ENCODE measurements at regions not wholly inside any gene's neighbourhood (a gene's known extent, or its start where the extent isn't known, plus 50 kb on each side); places are given as distances from the start of the nearest gene placed in this dataset.
"Not testable (repeated sequence)": the region's sequence is repeated elsewhere in the genome, so short reads cannot be mapped to it uniquely, and the experiment has no call there.

DNA sequence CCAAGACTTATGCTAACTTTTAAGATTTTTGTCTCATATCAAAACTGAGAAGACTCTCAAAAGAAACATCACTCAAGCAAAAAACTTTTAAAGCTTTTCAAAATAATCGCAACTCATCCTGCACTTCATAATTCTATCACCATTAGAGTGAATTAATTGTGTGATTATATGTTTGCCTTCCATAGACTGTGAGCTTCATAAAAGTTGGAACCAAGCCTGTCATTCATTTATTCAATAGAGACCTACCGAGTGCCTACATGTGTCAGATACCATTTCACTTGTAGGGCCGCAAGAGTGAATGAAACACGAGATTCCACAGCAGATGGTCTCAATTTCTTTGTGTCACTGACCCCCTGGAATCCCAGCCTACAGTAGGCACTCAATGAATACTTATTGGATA lies 106.4 kb downstream of the RHOU start:
- Histone ChIP-seq H3K4me1 (peaks cover 0 to 26% (median 11%) of the 10 kb centered on the region in 12 donors), H3K9me3 (peaks cover 0 to 11% (median 0%) of the 10 kb centered on the region in 12 donors), H3K27ac (no peak overlapping the region), H3K36me3 (no peaks in the 10 kb centered on the region), H3K4me3 (no peak overlapping the region), H3K27me3 (no peaks in the 10 kb centered on the region)
- 85 to 89% (median 85%) methylated on average over 4 of the region's 4 CpGs for WGBS, 4 donors
- intact Hi-C loops (cut with DNase I) = loop anchor here in 1 of 10 donors (5.0 kb wide), 1 partner anchor 386 kb away; no protein-coding TSS in a partner anchor
- ATAC-seq = no peak
- TF ChIP-seq, protein P1, sequence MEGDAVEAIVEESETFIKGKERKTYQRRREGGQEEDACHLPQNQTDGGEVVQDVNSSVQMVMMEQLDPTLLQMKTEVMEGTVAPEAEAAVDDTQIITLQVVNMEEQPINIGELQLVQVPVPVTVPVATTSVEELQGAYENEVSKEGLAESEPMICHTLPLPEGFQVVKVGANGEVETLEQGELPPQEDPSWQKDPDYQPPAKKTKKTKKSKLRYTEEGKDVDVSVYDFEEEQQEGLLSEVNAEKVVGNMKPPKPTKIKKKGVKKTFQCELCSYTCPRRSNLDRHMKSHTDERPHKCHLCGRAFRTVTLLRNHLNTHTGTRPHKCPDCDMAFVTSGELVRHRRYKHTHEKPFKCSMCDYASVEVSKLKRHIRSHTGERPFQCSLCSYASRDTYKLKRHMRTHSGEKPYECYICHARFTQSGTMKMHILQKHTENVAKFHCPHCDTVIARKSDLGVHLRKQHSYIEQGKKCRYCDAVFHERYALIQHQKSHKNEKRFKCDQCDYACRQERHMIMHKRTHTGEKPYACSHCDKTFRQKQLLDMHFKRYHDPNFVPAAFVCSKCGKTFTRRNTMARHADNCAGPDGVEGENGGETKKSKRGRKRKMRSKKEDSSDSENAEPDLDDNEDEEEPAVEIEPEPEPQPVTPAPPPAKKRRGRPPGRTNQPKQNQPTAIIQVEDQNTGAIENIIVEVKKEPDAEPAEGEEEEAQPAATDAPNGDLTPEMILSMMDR (IDR thresholded peaks at IDR 0.05) = no peak
- no peak for TF ChIP-seq POLR2A (IDR thresholded peaks at IDR 0.05)
- DNase-seq = no peak

DNA sequence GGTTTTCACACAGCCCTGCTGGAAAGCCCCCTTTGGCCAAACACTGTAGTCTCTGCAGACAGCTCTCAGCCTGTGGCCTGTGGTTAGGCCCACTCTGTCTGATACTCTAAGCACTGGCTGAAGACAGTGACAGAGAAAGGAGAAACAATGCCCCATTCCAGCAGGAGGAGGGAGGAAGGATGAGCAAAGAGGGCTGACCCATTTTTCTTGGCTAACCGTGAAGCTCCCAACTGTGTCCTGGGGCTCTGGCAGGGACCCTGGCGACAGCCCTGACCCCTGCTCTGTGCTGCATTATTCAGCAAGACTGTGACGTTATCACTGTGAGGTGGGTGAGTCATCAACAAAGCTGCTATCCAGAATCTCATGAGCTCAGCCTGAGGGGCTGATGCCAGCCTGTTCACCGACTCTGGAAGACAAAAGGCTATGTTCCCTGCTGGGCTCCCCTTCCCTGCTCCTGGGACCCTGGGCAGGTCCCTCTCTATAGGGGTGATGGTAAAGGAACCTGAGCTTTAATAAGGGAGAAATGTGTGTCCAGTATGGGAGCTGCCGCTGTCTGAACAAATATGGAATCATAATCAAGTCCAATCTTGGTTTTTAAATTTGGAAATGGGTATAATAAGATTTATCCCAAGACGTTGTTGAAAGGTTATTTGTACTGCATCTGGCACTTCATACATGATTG lies 107.0 kb downstream of the RHOU start:
- peaks cover 0 to 26% (median 11%) of the 10 kb centered on the region in 12 donors for H3K4me1 ChIP-seq
- peak; percentile 32 to 88 (median 78) for ATAC-seq
- 48 to 56% (median 53%) methylated on average over 6 of the region's 6 CpGs for WGBS, 4 donors
- intact Hi-C loops (cut with DNase I) = loop anchor here in 1 of 10 donors (5.0 kb wide), 1 partner anchor 385 kb away; no protein-coding TSS in a partner anchor
- no peak overlapping the region for H3K4me3 ChIP-seq
- H3K36me3 ChIP-seq = no peaks in the 10 kb centered on the region
- H3K27me3 ChIP-seq = no peaks in the 10 kb centered on the region
- DNase-seq = peak in 2 of 5 donors; percentile 42 to 58
- no peak overlapping the region for H3K27ac ChIP-seq
- peaks cover 0 to 11% (median 0%) of the 10 kb centered on the region in 12 donors for H3K9me3 ChIP-seq
- TF ChIP-seq, protein P1 (IDR thresholded peaks at IDR 0.05) = no peak
- TF ChIP-seq POLR2A (IDR thresholded peaks at IDR 0.05) = no peak

DNA sequence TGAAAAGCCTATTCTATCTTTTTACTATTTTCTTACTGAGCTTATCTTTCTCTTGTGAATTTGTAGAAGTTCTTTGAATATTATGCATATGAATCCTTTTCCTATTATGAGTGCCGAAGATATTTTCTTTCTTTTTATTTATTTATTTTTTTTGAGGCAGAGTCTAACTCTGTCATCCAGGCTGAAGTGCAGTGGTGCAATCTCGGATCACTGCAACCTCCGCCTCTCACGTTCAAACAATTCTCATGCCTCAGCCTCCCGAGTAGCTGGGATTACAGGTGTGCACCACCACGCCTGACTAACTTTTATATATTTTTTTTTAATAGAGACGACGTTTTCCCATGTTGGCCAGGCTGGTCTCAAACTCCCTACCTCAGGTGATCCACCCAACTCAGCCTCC lies 109.8 kb downstream of the RHOU start:
- TF ChIP-seq POLR2A (IDR thresholded peaks at IDR 0.05) = no peak
- TF ChIP-seq, protein P1 (IDR thresholded peaks at IDR 0.05) = no peak
- H3K9me3 ChIP-seq = peaks cover 0 to 11% (median 0%) of the 10 kb centered on the region in 12 donors
- no peak overlapping the region for H3K4me3 ChIP-seq
- no peaks in the 10 kb centered on the region for H3K36me3 ChIP-seq
- H3K27me3 ChIP-seq = no peaks in the 10 kb centered on the region
- ATAC-seq (no peak), DNase-seq (no peak)
- peaks cover 0 to 10% (median 6%) of the 10 kb centered on the region in 12 donors for H3K4me1 ChIP-seq
- no peak overlapping the region for H3K27ac ChIP-seq
- WGBS, 4 donors = 92 to 95% (median 93%) methylated on average over 8 of the region's 8 CpGs
- intact Hi-C loops (cut with DNase I) = no loop called here

DNA sequence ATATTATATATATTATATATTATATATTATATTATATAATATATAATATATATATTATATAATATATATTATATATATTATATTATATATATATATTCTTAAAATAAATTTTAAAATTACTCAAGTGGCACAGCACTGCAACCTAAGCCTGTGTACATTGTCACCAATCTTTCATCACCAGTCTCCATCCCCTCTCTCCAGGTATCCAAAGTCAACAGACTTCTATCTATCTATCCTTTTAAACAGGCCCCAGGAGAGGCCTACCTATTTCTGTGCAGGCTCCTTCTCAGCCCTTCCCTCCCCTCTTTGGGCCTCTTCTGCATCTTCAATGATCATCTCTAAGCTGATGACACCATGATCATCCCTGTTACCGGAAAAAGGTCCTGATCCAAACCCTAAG lies 111.7 kb downstream of the RHOU start:
- ATAC-seq = no peak
- TF ChIP-seq, protein P1 (IDR thresholded peaks at IDR 0.05) = no peak
- TF ChIP-seq POLR2A (IDR thresholded peaks at IDR 0.05) = no peak
- peaks cover 0 to 11% (median 0%) of the 10 kb centered on the region in 12 donors for H3K9me3 ChIP-seq
- DNase-seq = no peak
- no peak overlapping the region for H3K4me3 ChIP-seq
- H3K36me3 ChIP-seq = no peaks in the 10 kb centered on the region
- intact Hi-C loops (cut with DNase I) = no loop called here
- 93 to 98% (median 95%) methylated on average over 1 of the region's 1 CpG for WGBS, 4 donors
- peaks cover 0 to 12% (median 6%) of the 10 kb centered on the region in 12 donors for H3K4me1 ChIP-seq
- H3K27ac ChIP-seq = no peak overlapping the region
- H3K27me3 ChIP-seq = no peaks in the 10 kb centered on the region

DNA sequence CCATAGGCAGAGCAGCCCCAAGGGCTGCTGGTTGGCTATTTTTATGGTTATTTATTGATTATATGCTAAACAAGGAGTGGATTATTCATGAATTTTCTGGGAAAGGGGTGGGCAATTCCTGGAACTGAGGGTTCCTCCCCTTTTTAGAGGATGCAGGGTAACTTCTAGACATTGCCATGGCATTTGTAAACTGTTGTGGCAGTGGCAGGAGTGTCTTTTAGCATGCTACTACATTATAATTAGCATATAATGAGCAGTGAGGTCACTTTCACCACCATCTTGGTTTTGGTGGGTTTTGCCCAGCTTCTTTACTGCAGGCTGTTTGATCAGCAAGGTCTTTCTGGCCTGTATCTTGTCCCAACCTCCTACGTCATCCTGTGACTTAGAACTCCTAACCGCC lies 112.2 kb downstream of the RHOU start:
- intact Hi-C loops (cut with DNase I); H3K4me1 ChIP-seq; ATAC-seq; DNase-seq; H3K27ac ChIP-seq; H3K36me3 ChIP-seq; H3K4me3 ChIP-seq; H3K27me3 ChIP-seq; H3K9me3 ChIP-seq: not testable (repeated sequence)
- WGBS, 4 donors = 93 to 100% (median 96%) methylated on average over 2 of the region's 2 CpGs
